HL-60 (cell line): ENCODE measurements at regions not wholly inside any gene's neighbourhood (a gene's known extent, or its start where the extent isn't known, plus 50 kb on each side); places are given as distances from the start of the nearest gene placed in this dataset.
A peak's percentile ranks its signal among the peaks of the same experiment; 100 is the strongest.

Source experiments
- CTCF ChIP-seq: IDR thresholded peaks from one replicate; pipeline ENCODE4 v1.5.1; 2011; ENCODE audit warnings: low read length, control low read depth, inconsistent platforms; ENCODE audit not compliant: insufficient read depth
- GABPA ChIP-seq: IDR thresholded peaks from 2 replicates; pipeline ENCODE4 v1.6.1; 2012; ENCODE audit warnings: low read depth
- POLR2AphosphoS5 ChIP-seq: IDR thresholded peaks from 2 replicates; pipeline ENCODE4 v1.6.1; 2012; ENCODE audit warnings: low read depth
- REST ChIP-seq: IDR thresholded peaks from 2 replicates; pipeline ENCODE4 v1.6.1; 2012; ENCODE audit warnings: low read depth; ENCODE audit not compliant: insufficient replicate concordance
- SPI1 ChIP-seq: IDR thresholded peaks from 2 replicates; pipeline ENCODE4 v1.6.1; 2012; ENCODE audit warnings: low read depth, mild to moderate bottlenecking, borderline replicate concordance

- TF ChIP-seq CTCF (no peak), POLR2AphosphoS5 (no peak), REST (no peak), GABPA (no peak), SPI1 (peak; percentile 13; the same call in 1 of the 2 replicates)
These were observed 191.0 kb downstream of the LSM5 start for GRCh38 chr7:32299133-32299702.
